H1 (cell line): ENCODE measurements at regions not wholly inside any gene's neighbourhood (a gene's known extent, or its start where the extent isn't known, plus 50 kb on each side); places are given as distances from the start of the nearest gene placed in this dataset.

Source experiments
- CTCF ChIA-PET: fragments of 300-600 bp; sonication (Branson Sonifier 250); formaldehyde crosslinking; loops from one replicate; lab custom pipeline; 2021; ENCODE audit not compliant: partially characterized antibody; lab: Charles Lee
- POLR2A ChIA-PET: fragments of 300-600 bp; sonication (Branson Sonifier 250); formaldehyde crosslinking; loops from one replicate; lab custom pipeline; 2021; ENCODE audit warnings: inconsistent platforms; ENCODE audit not compliant: partially characterized antibody; lab: Charles Lee
- DNase-seq, 2 experiments: peaks; one replicate each; pipeline versions ENCODE4 v3.0.0 to v3.0.0-alpha.2; 2010 to 2022; ENCODE audit warnings: low spot score in 2 of 2, low read depth in 1 of 2, mixed read lengths in 1 of 2
- FAIRE-seq: peaks from 2 replicates; lab custom pipeline; 2011; peaks lifted over from hg19 to GRCh38; lab: Jason Lieb, UNC
- H2AFZ ChIP-seq: 2 replicates; pipeline ENCODE4 v1.8.1; 2012; ENCODE audit warnings: low read length, inconsistent platforms
- H2AK5ac ChIP-seq: 2 replicates; pipeline ENCODE4 v1.6.1; 2013; ENCODE audit warnings: low read depth, low read length
- H2BK120ac ChIP-seq: replicated peaks from 2 replicates; pipeline ENCODE3; 2013; ENCODE audit warnings: low read depth, low read length, inconsistent platforms
- H2BK12ac ChIP-seq: 2 replicates; pipeline ENCODE4 v1.6.1; 2013; ENCODE audit warnings: low read depth, low read length
- H2BK15ac ChIP-seq: 2 replicates; pipeline ENCODE4 v1.6.1; 2013; ENCODE audit warnings: low read length
- H2BK20ac ChIP-seq: 2 replicates; pipeline ENCODE4 v1.6.1; 2013; ENCODE audit warnings: low read length
- H2BK5ac ChIP-seq: 2 replicates; pipeline ENCODE4 v1.6.1; 2013; ENCODE audit warnings: low read depth, low read length
- H3K14ac ChIP-seq: 2 replicates; pipeline ENCODE4 v1.6.1; 2013; ENCODE audit warnings: inconsistent platforms; ENCODE audit not compliant: insufficient read length
- H3K18ac ChIP-seq: 2 replicates; pipeline ENCODE4 v1.6.1; 2013; ENCODE audit warnings: low read length; ENCODE audit errors: extremely low read depth
- H3K23ac ChIP-seq: 2 replicates; pipeline ENCODE4 v1.6.1; 2013; ENCODE audit warnings: inconsistent platforms; ENCODE audit not compliant: insufficient read length
- H3K23me2 ChIP-seq: 2 replicates; pipeline ENCODE4 v1.6.1; 2013; ENCODE audit warnings: low read depth, low read length
- H3K27ac ChIP-seq: 2 replicates; pipeline ENCODE4 v1.6.1; 2011; ENCODE audit warnings: low read depth, low read length, inconsistent platforms
- H3K27me3 ChIP-seq, 4 experiments: replicated peaks in 1 of 4; 1 replicate in 1 of 4; 2 replicates in 3 of 4; pipeline versions ENCODE4 v1.6.1 to v1.8.1; 2011 to 2013; ENCODE audit warnings: low read length in 3 of 4, mild to moderate bottlenecking in 3 of 4, inconsistent platforms in 2 of 4, mixed read lengths in 2 of 4, moderate library complexity in 1 of 4; ENCODE audit not compliant: control insufficient read depth in 3 of 4, insufficient read depth in 3 of 4; ENCODE audit errors: extremely low read depth in 1 of 4
- H3K36me3 ChIP-seq, 4 experiments: 2 replicates each; pipeline versions ENCODE4 v1.6.1 to v1.8.1; 2011 to 2013; ENCODE audit warnings: mild to moderate bottlenecking in 4 of 4, low read length in 3 of 4, moderate library complexity in 2 of 4, control low read depth in 1 of 4, inconsistent platforms in 1 of 4; ENCODE audit not compliant: insufficient read depth in 4 of 4, control insufficient read depth in 2 of 4
- H3K4ac ChIP-seq: replicated peaks from 2 replicates; pipeline ENCODE3; 2013; ENCODE audit warnings: low read length, low read depth, mixed read lengths, inconsistent platforms; ENCODE audit not compliant: insufficient read length
- H3K4me1 ChIP-seq, 4 experiments: replicated peaks in 1 of 4; 1 replicate in 1 of 4; 2 replicates in 3 of 4; pipeline versions ENCODE4 v1.6.1 to v1.8.1; 2011 to 2013; ENCODE audit warnings: low read length in 3 of 4, inconsistent platforms in 2 of 4, mixed read lengths in 1 of 4; ENCODE audit not compliant: insufficient read depth in 4 of 4, control insufficient read depth in 3 of 4
- H3K4me2 ChIP-seq, 2 experiments: 2 replicates each; pipeline versions ENCODE4 v1.6.1 to v1.8.1; 2011 to 2013; ENCODE audit warnings: low read depth in 2 of 2, low read length in 2 of 2, control low read depth in 1 of 2, inconsistent platforms in 1 of 2, mild to moderate bottlenecking in 1 of 2; ENCODE audit not compliant: insufficient read depth in 1 of 2
- H3K4me3 ChIP-seq, 4 experiments: fragments of 200-600, 300-600 bp in 1 of 4; sonication (generic), shearing (Covaris generic), sonication (Bioruptor Twin) in 1 of 4; 2 replicates each; pipeline versions ENCODE4 v1.5.1 to v1.8.1; 2011 to 2016; ENCODE audit warnings: low read length in 4 of 4, low read depth in 3 of 4, control low read depth in 2 of 4, inconsistent platforms in 2 of 4, mild to moderate bottlenecking in 2 of 4, mixed read lengths in 1 of 4, moderate library complexity in 1 of 4; ENCODE audit not compliant: insufficient read depth in 2 of 4; ENCODE audit errors: extremely low read depth in 1 of 4
- H3K56ac ChIP-seq: replicated peaks from 2 replicates; pipeline ENCODE3; 2013; ENCODE audit warnings: low read depth, mild to moderate bottlenecking, mixed read lengths, low read length, inconsistent platforms; ENCODE audit not compliant: insufficient read length
- H3K79me1 ChIP-seq: 2 replicates; pipeline ENCODE4 v1.6.1; 2013; ENCODE audit warnings: low read depth, low read length, control low read depth
- H3K79me2 ChIP-seq, 2 experiments: 2 replicates each; pipeline versions ENCODE4 v1.6.1 to v1.8.1; 2012 to 2013; ENCODE audit warnings: low read length in 2 of 2, mild to moderate bottlenecking in 2 of 2, inconsistent platforms in 1 of 2; ENCODE audit not compliant: insufficient read depth in 2 of 2, control insufficient read depth in 1 of 2
- H3K9ac ChIP-seq, 4 experiments: replicated peaks in 1 of 4; 1 replicate in 1 of 4; 2 replicates in 3 of 4; pipeline versions ENCODE4 v1.6.1 to v1.8.1; 2011 to 2013; ENCODE audit warnings: low read depth in 3 of 4, low read length in 3 of 4, control low read depth in 2 of 4, mild to moderate bottlenecking in 2 of 4, moderate library complexity in 2 of 4, inconsistent platforms in 1 of 4; ENCODE audit errors: extremely low read depth in 1 of 4
- H3K9me3 ChIP-seq, 2 experiments: 2 replicates each; pipeline versions ENCODE4 v1.6.1 to v1.8.1; 2012 to 2013; ENCODE audit warnings: mild to moderate bottlenecking in 2 of 2, moderate library complexity in 2 of 2, control low read depth in 1 of 2, inconsistent platforms in 1 of 2, low read depth in 1 of 2, low read length in 1 of 2, mixed read lengths in 1 of 2; ENCODE audit not compliant: insufficient read depth in 2 of 2
- H4K20me1 ChIP-seq, 2 experiments: replicated peaks in 1 of 2; 2 replicates each; pipeline versions ENCODE3 to v1.8.1; 2011 to 2013; ENCODE audit warnings: inconsistent platforms in 2 of 2, low read length in 2 of 2, mild to moderate bottlenecking in 1 of 2; ENCODE audit not compliant: insufficient read depth in 2 of 2, control insufficient read depth in 1 of 2
- H4K5ac ChIP-seq: 2 replicates; pipeline ENCODE4 v1.6.1; 2013; ENCODE audit warnings: low read length, low read depth, mixed read lengths, inconsistent platforms; ENCODE audit not compliant: insufficient read length
- H4K8ac ChIP-seq: 2 replicates; pipeline ENCODE4 v1.8.0; 2013; ENCODE audit warnings: mild to moderate bottlenecking, moderate library complexity, low read length, inconsistent platforms; ENCODE audit not compliant: insufficient read depth; ENCODE audit errors: extremely low read depth
- H4K91ac ChIP-seq: replicated peaks from 2 replicates; pipeline ENCODE3; 2013; ENCODE audit warnings: low read length, mixed read lengths, inconsistent platforms; ENCODE audit not compliant: insufficient read length
- CREB1 ChIP-seq: IDR thresholded peaks from 2 replicates; pipeline ENCODE4 v1.6.1; 2012; ENCODE audit warnings: inconsistent platforms
- EGR1 ChIP-seq: IDR thresholded peaks from 2 replicates; pipeline ENCODE4 v1.6.1; 2011; ENCODE audit warnings: low read depth, low read length, borderline replicate concordance
- KDM1A ChIP-seq: fragments of 200-600, 300-600 bp; sonication (generic); IDR thresholded peaks from 2 replicates; pipeline ENCODE4 v1.7.1; 2016; ENCODE audit warnings: mild to moderate bottlenecking, low read length, borderline replicate concordance
- KDM4A ChIP-seq: IDR thresholded peaks from one replicate; pipeline ENCODE4 v1.7.1; 2012; ENCODE audit warnings: low read depth, mild to moderate bottlenecking, moderate library complexity, low read length, inconsistent platforms; ENCODE audit not compliant: severe bottlenecking
- KDM5A ChIP-seq: fragments of 200-600 bp; IDR thresholded peaks from 2 replicates; pipeline ENCODE4 v1.7.1; 2012; ENCODE audit warnings: mild to moderate bottlenecking, low read length, inconsistent platforms, mixed read lengths
- PHF8 ChIP-seq: fragments of 200-600 bp; sonication (generic); conservative IDR thresholded peaks from 2 replicates; pipeline ENCODE4 v1.7.1; 2012; ENCODE audit warnings: low read depth, mild to moderate bottlenecking, inconsistent platforms, low read length, moderate library complexity
- RBBP5 ChIP-seq: IDR thresholded peaks from 2 replicates; pipeline ENCODE4 v1.7.1; 2012; ENCODE audit warnings: low read depth, mild to moderate bottlenecking, inconsistent platforms, low read length, moderate library complexity, borderline replicate concordance
- RXRA ChIP-seq: IDR thresholded peaks from 2 replicates; pipeline ENCODE4 v1.6.1; 2011; ENCODE audit warnings: low read depth, mild to moderate bottlenecking, low read length, moderate library complexity; ENCODE audit not compliant: insufficient read depth
- SIRT6 ChIP-seq: IDR thresholded peaks from one replicate; pipeline ENCODE4 v1.7.1; 2012; ENCODE audit warnings: low read length, inconsistent platforms
- SRF ChIP-seq: IDR thresholded peaks from 2 replicates; pipeline ENCODE4 v1.6.1; 2011; ENCODE audit warnings: mild to moderate bottlenecking, low read depth, low read length, moderate library complexity
- YY1 ChIP-seq: IDR thresholded peaks from 2 replicates; pipeline ENCODE4 v1.6.1; 2011; ENCODE audit warnings: low read depth, mild to moderate bottlenecking, low read length
- TF ChIP-seq, protein P1 (sequence below), 3 experiments: IDR thresholded peaks; 1 replicate in 2 of 3; 2 replicates in 1 of 3; pipeline versions ENCODE4 v1.5.1 to v1.6.1; 2011; ENCODE audit warnings: low read length in 3 of 3, mild to moderate bottlenecking in 3 of 3, inconsistent platforms in 2 of 3, low read depth in 1 of 3, moderate library complexity in 1 of 3; ENCODE audit not compliant: insufficient read depth in 1 of 3; ENCODE audit errors: control extremely low read depth in 1 of 3
- TF ChIP-seq, protein P2 (sequence below): IDR thresholded peaks from 2 replicates; pipeline ENCODE4 v1.6.1; 2012; ENCODE audit warnings: inconsistent platforms

DNA sequence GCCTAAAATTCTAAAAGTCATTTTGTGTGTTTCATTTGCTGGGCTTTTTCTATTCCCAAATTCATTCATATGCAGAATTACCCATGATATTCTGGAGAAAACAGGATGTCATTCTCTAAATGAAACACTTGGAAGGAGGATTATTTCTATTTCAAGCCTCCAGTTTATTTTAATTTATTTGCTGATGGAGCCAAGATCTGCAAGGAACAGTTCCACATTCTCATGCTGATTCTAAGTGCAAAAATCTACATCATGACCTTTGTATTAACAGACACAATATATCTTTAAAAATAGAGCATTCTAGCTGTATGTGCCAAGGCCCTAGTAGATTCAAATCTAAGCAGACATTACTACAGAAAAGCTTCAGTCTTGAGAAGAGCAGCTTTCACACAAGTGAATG is 51.3 kb upstream of the KCND2 start:
- Histone ChIP-seq H3K9me3 (no peaks in the 10 kb centered on the region), H3K27ac (no peak overlapping the region), H3K36me3 (no peaks in the 10 kb centered on the region), H3K27me3 (no peaks in the 10 kb centered on the region), H3K9ac (no peak overlapping the region), H2BK15ac (no peak overlapping the region), H3K4me2 (no peak overlapping the region), H4K5ac (no peak overlapping the region), H3K4me3 (no peak overlapping the region), H4K8ac (no peak overlapping the region), H2BK120ac (no peak overlapping the region), H3K18ac (no peak overlapping the region), H4K20me1 (no peaks in the 10 kb centered on the region), H3K56ac (no peak overlapping the region), H4K91ac (no peak overlapping the region), H3K14ac (no peak overlapping the region), H3K79me1 (no peaks in the 10 kb centered on the region), H3K4ac (no peak overlapping the region), H3K23me2 (no peaks in the 10 kb centered on the region), H2BK12ac (no peak overlapping the region), H3K79me2 (no peaks in the 10 kb centered on the region), H2BK20ac (no peak overlapping the region), H3K23ac (no peak overlapping the region), H2AFZ (no peak overlapping the region), H2BK5ac (no peak overlapping the region), H3K4me1 (no peaks in the 10 kb centered on the region), H2AK5ac (no peak overlapping the region)
- DNase-seq (no peak), FAIRE-seq (no peak)
- ChIA-PET CTCF (interaction anchor here (0.7 kb wide), 1 partner anchor 48 kb away, joined by 3 read pairs; no protein-coding TSS in a partner anchor), POLR2A (no interaction called here)
- TF ChIP-seq RBBP5 (no peak), RXRA (no peak), KDM1A (no peak), EGR1 (no peak), KDM5A (no peak), KDM4A (no peak), SIRT6 (no peak), PHF8 (no peak), SRF (no peak), CREB1 (no peak), YY1 (no peak)
- TF ChIP-seq, protein P1, sequence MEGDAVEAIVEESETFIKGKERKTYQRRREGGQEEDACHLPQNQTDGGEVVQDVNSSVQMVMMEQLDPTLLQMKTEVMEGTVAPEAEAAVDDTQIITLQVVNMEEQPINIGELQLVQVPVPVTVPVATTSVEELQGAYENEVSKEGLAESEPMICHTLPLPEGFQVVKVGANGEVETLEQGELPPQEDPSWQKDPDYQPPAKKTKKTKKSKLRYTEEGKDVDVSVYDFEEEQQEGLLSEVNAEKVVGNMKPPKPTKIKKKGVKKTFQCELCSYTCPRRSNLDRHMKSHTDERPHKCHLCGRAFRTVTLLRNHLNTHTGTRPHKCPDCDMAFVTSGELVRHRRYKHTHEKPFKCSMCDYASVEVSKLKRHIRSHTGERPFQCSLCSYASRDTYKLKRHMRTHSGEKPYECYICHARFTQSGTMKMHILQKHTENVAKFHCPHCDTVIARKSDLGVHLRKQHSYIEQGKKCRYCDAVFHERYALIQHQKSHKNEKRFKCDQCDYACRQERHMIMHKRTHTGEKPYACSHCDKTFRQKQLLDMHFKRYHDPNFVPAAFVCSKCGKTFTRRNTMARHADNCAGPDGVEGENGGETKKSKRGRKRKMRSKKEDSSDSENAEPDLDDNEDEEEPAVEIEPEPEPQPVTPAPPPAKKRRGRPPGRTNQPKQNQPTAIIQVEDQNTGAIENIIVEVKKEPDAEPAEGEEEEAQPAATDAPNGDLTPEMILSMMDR (IDR thresholded peaks at IDR 0.05; ENCODE audit: control extremely low read depth in 1 of 3, insufficient read depth in 1 of 3, low read depth in 1 of 3, low read length in 3 of 3), result no peak
- TF ChIP-seq, protein P2, sequence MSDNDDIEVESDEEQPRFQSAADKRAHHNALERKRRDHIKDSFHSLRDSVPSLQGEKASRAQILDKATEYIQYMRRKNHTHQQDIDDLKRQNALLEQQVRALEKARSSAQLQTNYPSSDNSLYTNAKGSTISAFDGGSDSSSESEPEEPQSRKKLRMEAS, result no peak
